ENCODE measurements at regions not wholly inside any gene's neighbourhood (a gene's known extent, or its start where the extent isn't known, plus 50 kb on each side); places are given as distances from the start of the nearest gene placed in this dataset.

GRCh38 chrX:140343226-140343868 is 161.5 kb downstream of the SOX3 start:
- no peak for TF ChIP-seq TP53 (CRISPR knock-in tag; IDR thresholded peaks at IDR 0.05)
- TF ChIP-seq CTCF (IDR thresholded peaks at IDR 0.05): no peak
- TF ChIP-seq ZNF302 (CRISPR knock-in tag; IDR thresholded peaks at IDR 0.05): no peak

All from A549 (cell line).